ENCODE measurements at regions not wholly inside any gene's neighbourhood (a gene's known extent, or its start where the extent isn't known, plus 50 kb on each side); places are given as distances from the start of the nearest gene placed in this dataset.

GRCh38 chrX:13372203-13372980 is 52.5 kb upstream of the ATXN3L start:
- in situ Hi-C loops (cut with HindIII; ENCODE audit: low pct_ligation_motif_present, low pct_unique_long_range_greater_than_20kb, low sequenced_read_pairs), result no loop called here
- no peak for DNase-seq

DNA sequence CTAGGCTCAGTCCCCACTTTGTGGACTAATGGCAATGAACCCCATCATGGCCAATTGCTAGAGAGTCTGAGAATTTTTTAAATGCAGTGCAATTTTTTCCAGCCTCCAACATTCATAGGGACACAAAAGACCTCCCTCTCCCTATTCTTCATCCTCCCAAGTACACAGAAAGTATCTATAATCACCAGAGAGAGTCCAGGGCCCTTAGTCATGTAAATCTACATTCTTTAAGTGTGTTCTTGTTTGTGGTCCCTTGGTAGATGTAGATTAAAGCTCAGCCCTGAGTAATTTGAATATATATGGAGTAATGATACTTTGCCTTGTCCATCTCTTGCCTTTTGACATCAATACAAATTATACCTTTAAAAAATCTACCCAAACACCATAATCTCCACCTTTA is 51.3 kb upstream of the ATXN3L start:
- in situ Hi-C loops (cut with HindIII; ENCODE audit: low pct_ligation_motif_present, low pct_unique_long_range_greater_than_20kb, low sequenced_read_pairs), result no loop called here

GRCh38 chrX:13370713-13371112 is 50.9 kb upstream of the ATXN3L start:
- no peak for DNase-seq
- in situ Hi-C loops (cut with HindIII; ENCODE audit: low pct_ligation_motif_present, low pct_unique_long_range_greater_than_20kb, low sequenced_read_pairs), result no loop called here

More for the DNA sequence above, 51.3 kb upstream of the ATXN3L start:
- DNase-seq, result no peak
